SKM-1 (cell line): ENCODE measurements at regions not wholly inside any gene's neighbourhood (a gene's known extent, or its start where the extent isn't known, plus 50 kb on each side); places are given as distances from the start of the nearest gene placed in this dataset.
"Not testable (repeated sequence)": the region's sequence is repeated elsewhere in the genome, so short reads cannot be mapped to it uniquely, and the experiment has no call there.

Experiments
- DNase-seq: peaks from one replicate; lab custom pipeline; 2025; ENCODE audit not compliant: unreplicated experiment; lab: John Stamatoyannopoulos, UW

GRCh38 chr12:97797473-97797872, 334.9 kb downstream of the RMST start:
- DNase-seq: no peak

- peak; percentile 25 for DNase-seq
Measured at GRCh38 chr12:97800561-97800960, 338.0 kb downstream of the RMST start.

GRCh38 chr12:97801471-97802059, 339.0 kb downstream of the RMST start:
- DNase-seq: peak; percentile 19

GRCh38 chr12:97805146-97805545, 342.5 kb downstream of the RMST start:
- DNase-seq: no peak

GRCh38 chr12:97813301-97813700, 350.7 kb downstream of the RMST start:
- DNase-seq: no peak

- no peak for DNase-seq
Measured at GRCh38 chr12:97821806-97822205, 359.2 kb downstream of the RMST start.

- DNase-seq: no peak
Measured at GRCh38 chr12:97835541-97835940, 372.9 kb downstream of the RMST start.

- no peak for DNase-seq
Measured at GRCh38 chr12:97837401-97837800, 374.8 kb downstream of the RMST start.

- DNase-seq: no peak
Measured at GRCh38 chr12:97848051-97848450, 385.4 kb downstream of the RMST start.

- DNase-seq: no peak
Measured at GRCh38 chr12:97854477-97854876, 391.9 kb downstream of the RMST start.

- DNase-seq: no peak
Measured at GRCh38 chr12:97862072-97862471, 399.5 kb downstream of the RMST start.

GRCh38 chr12:97875064-97875463, 412.5 kb downstream of the RMST start:
- DNase-seq: no peak

- DNase-seq: no peak
Measured at GRCh38 chr12:97876780-97877179, 414.2 kb downstream of the RMST start.

GRCh38 chr12:97877404-97877803, 414.8 kb downstream of the RMST start:
- no peak for DNase-seq

- DNase-seq: no peak
Measured at GRCh38 chr12:97886511-97887176, 424.0 kb downstream of the RMST start.

- not testable (repeated sequence) for DNase-seq
Measured at GRCh38 chr12:97897881-97898280, 435.3 kb downstream of the RMST start.

- no peak for DNase-seq
Measured at GRCh38 chr12:97899529-97899928, 436.9 kb downstream of the RMST start.

- no peak for DNase-seq
Measured at GRCh38 chr12:97899956-97900355, 437.4 kb downstream of the RMST start.

GRCh38 chr12:97903356-97903755, 440.8 kb downstream of the RMST start:
- no peak for DNase-seq

- no peak for DNase-seq
Measured at GRCh38 chr12:97907504-97907903, 444.9 kb downstream of the RMST start.

- no peak for DNase-seq
Measured at GRCh38 chr12:97910559-97910958, 448.0 kb downstream of the RMST start.

GRCh38 chr12:97912943-97913342, 450.3 kb downstream of the RMST start:
- no peak for DNase-seq
